H9 (cell line): ENCODE measurements at regions not wholly inside any gene's neighbourhood (a gene's known extent, or its start where the extent isn't known, plus 50 kb on each side); places are given as distances from the start of the nearest gene placed in this dataset.

Experiments
- DNase-seq: peaks from one replicate; pipeline ENCODE4 v3.0.0-alpha.2; 2017
- H2AFZ ChIP-seq: one replicate; pipeline ENCODE4 v1.6.1; 2013; ENCODE audit warnings: mild to moderate bottlenecking, low read length, control low read depth, moderate library complexity
- H2AK5ac ChIP-seq: 2 replicates; pipeline ENCODE4 v1.6.1; 2013; ENCODE audit warnings: low read length, control low read depth, mixed read lengths; ENCODE audit not compliant: insufficient read length
- H2BK120ac ChIP-seq: one replicate; pipeline ENCODE4 v1.6.1; 2013; ENCODE audit warnings: low read depth, mild to moderate bottlenecking, low read length, control low read depth, inconsistent platforms; ENCODE audit not compliant: poor library complexity, severe bottlenecking
- H2BK12ac ChIP-seq: 2 replicates; pipeline ENCODE4 v1.6.1; 2013; ENCODE audit warnings: low read length, control low read depth, mixed read lengths, low read depth; ENCODE audit not compliant: insufficient read length
- H2BK15ac ChIP-seq: 2 replicates; pipeline ENCODE4 v1.6.1; 2013; ENCODE audit warnings: low read depth, low read length, control low read depth
- H2BK20ac ChIP-seq: one replicate; pipeline ENCODE4 v1.6.1; 2013; ENCODE audit warnings: low read depth, mild to moderate bottlenecking, low read length, control low read depth, inconsistent platforms; ENCODE audit not compliant: poor library complexity, severe bottlenecking
- H2BK5ac ChIP-seq: 2 replicates; pipeline ENCODE4 v1.6.1; 2013; ENCODE audit warnings: low read length, control low read depth, mixed read lengths; ENCODE audit not compliant: insufficient read length
- H3K14ac ChIP-seq: 2 replicates; pipeline ENCODE4 v1.6.1; 2013; ENCODE audit warnings: low read length, control low read depth; ENCODE audit not compliant: insufficient read depth
- H3K18ac ChIP-seq: 2 replicates; pipeline ENCODE4 v1.6.1; 2013; ENCODE audit warnings: low read depth, mild to moderate bottlenecking, mixed read lengths, low read length, control low read depth; ENCODE audit not compliant: insufficient read length
- H3K23ac ChIP-seq: 2 replicates; pipeline ENCODE4 v1.6.1; 2013; ENCODE audit warnings: low read length, control low read depth, mixed read lengths, low read depth; ENCODE audit not compliant: insufficient read length
- H3K23me2 ChIP-seq: 2 replicates; pipeline ENCODE4 v1.6.1; 2013; ENCODE audit warnings: low read depth, mild to moderate bottlenecking, mixed read lengths, low read length, control low read depth; ENCODE audit not compliant: insufficient read length, poor library complexity, severe bottlenecking
- H3K27ac ChIP-seq: 2 replicates; pipeline ENCODE4 v1.5.1; 2013; ENCODE audit warnings: low read length, control low read depth, mixed read lengths, low read depth; ENCODE audit not compliant: insufficient read length
- H3K27me3 ChIP-seq: 2 replicates; pipeline ENCODE4 v1.6.1; 2013; ENCODE audit warnings: low read length, control low read depth, inconsistent platforms; ENCODE audit not compliant: insufficient read depth
- H3K4ac ChIP-seq: 2 replicates; pipeline ENCODE4 v1.6.1; 2013; ENCODE audit warnings: low read depth, mild to moderate bottlenecking, control low read depth, inconsistent platforms, low read length, moderate library complexity
- H3K4me1 ChIP-seq: 2 replicates; pipeline ENCODE4 v1.6.1; 2013; ENCODE audit warnings: low read length, control low read depth, inconsistent platforms; ENCODE audit not compliant: insufficient read depth
- H3K4me2 ChIP-seq: 2 replicates; pipeline ENCODE4 v1.6.1; 2013; ENCODE audit warnings: low read length, control low read depth, mixed read lengths; ENCODE audit not compliant: insufficient read length, insufficient read depth
- H3K56ac ChIP-seq: 2 replicates; pipeline ENCODE4 v1.6.1; 2013; ENCODE audit warnings: low read depth, mild to moderate bottlenecking, mixed read lengths, low read length, control low read depth; ENCODE audit not compliant: insufficient read length
- H3K79me1 ChIP-seq: 2 replicates; pipeline ENCODE4 v1.6.1; 2013; ENCODE audit warnings: low read depth, mild to moderate bottlenecking, moderate library complexity, low read length, control low read depth, inconsistent platforms; ENCODE audit not compliant: insufficient read depth, poor library complexity, severe bottlenecking
- H3K79me2 ChIP-seq: 2 replicates; pipeline ENCODE4 v1.6.1; 2013; ENCODE audit warnings: low read length, control low read depth, inconsistent platforms; ENCODE audit not compliant: insufficient read depth
- H3K9ac ChIP-seq: 2 replicates; pipeline ENCODE4 v1.6.1; 2013; ENCODE audit warnings: low read length, control low read depth, mixed read lengths; ENCODE audit not compliant: insufficient read length; ENCODE audit errors: extremely low read depth
- H3K9me3 ChIP-seq: one replicate; pipeline ENCODE4 v1.6.1; 2013; ENCODE audit warnings: low read depth, low read length, inconsistent platforms; ENCODE audit not compliant: control insufficient read depth
- H3T11ph ChIP-seq: one replicate; pipeline ENCODE4 v1.6.1; 2013; ENCODE audit warnings: mild to moderate bottlenecking, low read length, control low read depth, inconsistent platforms
- H4K20me1 ChIP-seq: one replicate; pipeline ENCODE4 v1.6.1; 2013; ENCODE audit not compliant: control insufficient read depth, insufficient read length, insufficient read depth
- H4K5ac ChIP-seq: 2 replicates; pipeline ENCODE4 v1.6.1; 2013; ENCODE audit warnings: low read depth, mild to moderate bottlenecking, mixed read lengths, low read length, control low read depth; ENCODE audit not compliant: insufficient read length
- H4K8ac ChIP-seq: replicated peaks from 2 replicates; pipeline ENCODE4 v1.6.1; 2013; ENCODE audit warnings: low read length, control low read depth, mixed read lengths, low read depth; ENCODE audit not compliant: insufficient read length
- H4K91ac ChIP-seq: 2 replicates; pipeline ENCODE4 v1.6.1; 2013; ENCODE audit warnings: low read depth, mild to moderate bottlenecking, moderate library complexity, mixed read lengths, low read length, control low read depth; ENCODE audit not compliant: insufficient read length
- H3K27ac Mint-ChIP-seq, 3 experiments: 2 replicates in 2 of 3; 3 replicates in 1 of 3; pipeline ENCODE4 v1.8.0; 2020 to 2021; ENCODE audit warnings: mixed read lengths in 3 of 3, mild to moderate bottlenecking in 1 of 3, moderate library complexity in 1 of 3
- H3K27me3 Mint-ChIP-seq: 2 replicates; pipeline ENCODE4 v1.8.0; 2021; ENCODE audit warnings: low read depth, mild to moderate bottlenecking, moderate library complexity, mixed read lengths
- H3K36me3 Mint-ChIP-seq, 3 experiments: 2 replicates in 2 of 3; 3 replicates in 1 of 3; pipeline ENCODE4 v1.8.0; 2020 to 2021; ENCODE audit warnings: low read depth in 3 of 3, mixed read lengths in 3 of 3; ENCODE audit not compliant: insufficient read depth in 1 of 3
- H3K4me1 Mint-ChIP-seq, 2 experiments: 2 replicates each; pipeline ENCODE4 v1.8.0; 2020; ENCODE audit warnings: mixed read lengths in 2 of 2
- H3K4me3 Mint-ChIP-seq, 2 experiments: 2 replicates in 1 of 2; 3 replicates in 1 of 2; pipeline ENCODE4 v1.8.0; 2020 to 2021; ENCODE audit warnings: mild to moderate bottlenecking in 2 of 2, mixed read lengths in 2 of 2, moderate library complexity in 1 of 2
- H3K9me3 Mint-ChIP-seq, 2 experiments: 2 replicates in 1 of 2; 3 replicates in 1 of 2; pipeline ENCODE4 v1.8.0; 2020; ENCODE audit warnings: mild to moderate bottlenecking in 2 of 2, mixed read lengths in 2 of 2, moderate library complexity in 1 of 2
- WGBS: extraction: QIAGEN DNeasy Blood & Tissue Kit; methylation state at CpG from one replicate; pipeline ENCODE4 v1.1.7; 2013; ENCODE audit warnings: missing lambda C conversion rate, low lambda C conversion rate, mixed read lengths; ENCODE audit not compliant: insufficient read length; ENCODE audit errors: extremely low coverage; 5-methylcytosine and 5-hydroxymethylcytosine counted together
- TF ChIP-seq, protein P1 (sequence below): fragments of 200-600 bp; sonication (generic); conservative IDR thresholded peaks from 3 replicates; pipeline ENCODE4 v1.8.0; 2021; ENCODE audit warnings: antibody characterized with exemption, mild to moderate bottlenecking

DNA sequence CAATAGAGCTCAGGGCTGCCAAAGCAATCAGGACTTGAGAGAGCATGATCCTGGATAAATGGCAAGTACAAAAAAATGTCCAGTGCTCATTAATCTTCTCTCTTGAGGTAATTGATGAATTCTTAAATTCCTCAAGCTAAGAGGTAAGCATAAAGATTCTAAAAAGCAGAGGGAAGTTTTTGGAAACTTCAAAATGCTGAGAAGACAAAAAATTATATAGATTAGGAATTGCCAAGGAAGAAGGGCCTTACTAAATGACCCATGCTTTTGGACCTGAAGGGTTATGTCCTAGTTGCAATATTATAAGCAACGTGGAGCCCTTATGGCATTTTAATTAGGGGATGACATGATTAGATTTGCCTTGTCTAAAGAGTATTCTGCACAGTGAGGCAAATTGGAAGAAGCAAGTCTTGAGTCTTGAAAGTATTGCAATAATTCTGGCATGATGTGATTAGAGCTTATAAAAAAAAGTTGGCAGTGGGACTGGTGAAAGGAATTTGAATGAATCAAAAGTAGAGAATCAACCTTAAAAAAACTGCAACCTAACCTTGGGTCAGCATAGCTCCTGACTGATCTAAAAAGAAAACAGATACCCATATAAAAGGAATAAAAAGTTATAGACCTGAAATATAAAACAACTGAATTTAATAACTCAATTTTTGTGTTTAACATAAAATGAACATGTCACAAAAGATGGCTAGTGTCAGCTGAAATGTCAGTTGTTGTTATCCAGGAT, 323.8 kb upstream of the ARRDC3 start:
- Histone ChIP-seq H3K27me3 (no peaks in the 10 kb centered on the region), H2BK12ac (no peak overlapping the region), H2AK5ac (no peak overlapping the region), H3K4me1 (no peaks in the 10 kb centered on the region), H4K91ac (no peak overlapping the region), H3K79me2 (no peaks in the 10 kb centered on the region), H3K18ac (no peak overlapping the region), H3K79me1 (no peaks in the 10 kb centered on the region), H3K56ac (no peak overlapping the region), H3K23me2 (no peaks in the 10 kb centered on the region), H2AFZ (no peak overlapping the region), H4K20me1 (no peaks in the 10 kb centered on the region), H2BK15ac (no peak overlapping the region), H3K14ac (no peak overlapping the region), H3K4me2 (no peak overlapping the region), H3K9ac (no peak overlapping the region), H2BK20ac (no peak overlapping the region), H4K5ac (no peak overlapping the region), H3K9me3 (no peaks in the 10 kb centered on the region), H2BK5ac (no peak overlapping the region), H3K23ac (no peak overlapping the region), H3K27ac (no peak overlapping the region), H2BK120ac (no peak overlapping the region), H3T11ph (no peak overlapping the region), H4K8ac (no peak overlapping the region), H3K4ac (no peak overlapping the region)
- Mint-ChIP-seq H3K9me3 (no peaks in the 10 kb centered on the region; a peak in 2 of 5 replicates), H3K4me3 (no peak overlapping the region), H3K27ac (no peak overlapping the region), H3K27me3 (no peaks in the 10 kb centered on the region), H3K36me3 (no peaks in the 10 kb centered on the region), H3K4me1 (no peaks in the 10 kb centered on the region)
- DNase-seq, result no peak
- TF ChIP-seq, protein P1, sequence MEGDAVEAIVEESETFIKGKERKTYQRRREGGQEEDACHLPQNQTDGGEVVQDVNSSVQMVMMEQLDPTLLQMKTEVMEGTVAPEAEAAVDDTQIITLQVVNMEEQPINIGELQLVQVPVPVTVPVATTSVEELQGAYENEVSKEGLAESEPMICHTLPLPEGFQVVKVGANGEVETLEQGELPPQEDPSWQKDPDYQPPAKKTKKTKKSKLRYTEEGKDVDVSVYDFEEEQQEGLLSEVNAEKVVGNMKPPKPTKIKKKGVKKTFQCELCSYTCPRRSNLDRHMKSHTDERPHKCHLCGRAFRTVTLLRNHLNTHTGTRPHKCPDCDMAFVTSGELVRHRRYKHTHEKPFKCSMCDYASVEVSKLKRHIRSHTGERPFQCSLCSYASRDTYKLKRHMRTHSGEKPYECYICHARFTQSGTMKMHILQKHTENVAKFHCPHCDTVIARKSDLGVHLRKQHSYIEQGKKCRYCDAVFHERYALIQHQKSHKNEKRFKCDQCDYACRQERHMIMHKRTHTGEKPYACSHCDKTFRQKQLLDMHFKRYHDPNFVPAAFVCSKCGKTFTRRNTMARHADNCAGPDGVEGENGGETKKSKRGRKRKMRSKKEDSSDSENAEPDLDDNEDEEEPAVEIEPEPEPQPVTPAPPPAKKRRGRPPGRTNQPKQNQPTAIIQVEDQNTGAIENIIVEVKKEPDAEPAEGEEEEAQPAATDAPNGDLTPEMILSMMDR, result no peak
- no CpG with 5 or more reads among the region's 1 CpG for WGBS
